HCT116 (cell line): ENCODE measurements at regions not wholly inside any gene's neighbourhood (a gene's known extent, or its start where the extent isn't known, plus 50 kb on each side); places are given as distances from the start of the nearest gene placed in this dataset.

Source experiments
- CBX3 ChIP-seq: IDR thresholded peaks from 2 replicates; pipeline ENCODE4 v1.6.1; 2012; ENCODE audit warnings: low read depth
- CTCF ChIP-seq, 3 experiments: fragments of 200-600 bp in 1 of 3; sonication (generic) in 1 of 3; IDR thresholded peaks in 2 of 3; conservative IDR thresholded peaks in 1 of 3; 2 replicates each; pipeline ENCODE4 v1.5.1; 2012 to 2017; ENCODE audit warnings: low read depth in 2 of 3, low read length in 2 of 3, antibody characterized with exemption in 1 of 3, borderline replicate concordance in 1 of 3, control low read depth in 1 of 3, mild to moderate bottlenecking in 1 of 3, mixed read lengths in 1 of 3, mixed run types in 1 of 3, moderate library complexity in 1 of 3; ENCODE audit not compliant: insufficient read depth in 1 of 3
- EGR1 ChIP-seq: IDR thresholded peaks from 2 replicates; pipeline ENCODE4 v1.6.1; 2012; ENCODE audit warnings: low read depth
- ELF1 ChIP-seq: IDR thresholded peaks from 2 replicates; pipeline ENCODE4 v1.6.1; 2012; ENCODE audit warnings: low read depth, borderline replicate concordance
- EZH2 ChIP-seq: fragments of 200-600 bp; sonication (generic); IDR thresholded peaks from 2 replicates; pipeline ENCODE4 v1.6.1; 2017; ENCODE audit warnings: antibody characterized with exemption, mixed run types
- EZH2phosphoT487 ChIP-seq: fragments of 200-600 bp; IDR thresholded peaks from 2 replicates; pipeline ENCODE4 v1.6.1; 2018; ENCODE audit warnings: antibody characterized with exemption, borderline replicate concordance
- POLR2A ChIP-seq: IDR thresholded peaks from 2 replicates; pipeline ENCODE4 v1.7.0; 2011; ENCODE audit warnings: borderline replicate concordance; ENCODE audit not compliant: insufficient read depth, insufficient read length; ENCODE audit errors: extremely low read depth
- POLR2AphosphoS5 ChIP-seq: IDR thresholded peaks from 2 replicates; pipeline ENCODE4 v1.6.1; 2011; ENCODE audit warnings: mild to moderate bottlenecking, low read depth, low read length, moderate library complexity
- RAD21 ChIP-seq: IDR thresholded peaks from 2 replicates; pipeline ENCODE4 v1.6.1; 2012; ENCODE audit warnings: low read depth, mild to moderate bottlenecking
- SIN3A ChIP-seq: IDR thresholded peaks from 2 replicates; pipeline ENCODE4 v1.6.1; 2012; ENCODE audit warnings: low read depth
- SP1 ChIP-seq: IDR thresholded peaks from 2 replicates; pipeline ENCODE4 v1.6.1; 2012; ENCODE audit warnings: low read depth
- YY1 ChIP-seq: IDR thresholded peaks from 2 replicates; pipeline ENCODE4 v1.6.1; 2011; ENCODE audit warnings: low read length, low read depth, moderate library complexity, mild to moderate bottlenecking; ENCODE audit not compliant: insufficient replicate concordance; ENCODE audit errors: extremely low read depth
- ZNF274 ChIP-seq: fragments of 200-500 bp; sonication (Bioruptor generic); IDR thresholded peaks from 2 replicates; pipeline ENCODE4 v1.6.1; 2014; ENCODE audit warnings: mild to moderate bottlenecking, low read depth, low read length, inconsistent platforms
- TF ChIP-seq, protein P1 (sequence below): IDR thresholded peaks from 2 replicates; pipeline ENCODE4 v1.6.1; 2012

GRCh38 chrX:149996515-149996914, 58.2 kb upstream of the EOLA2 start:
- no peak for TF ChIP-seq POLR2A
- no peak for TF ChIP-seq SP1
- TF ChIP-seq CBX3 = no peak
- no peak for TF ChIP-seq RAD21
- TF ChIP-seq POLR2AphosphoS5 = no peak
- TF ChIP-seq CTCF (IDR thresholded peaks at IDR 0.05 in 2 of 3, conservative IDR thresholded peaks at IDR 0.05 in 1 of 3; ENCODE audit: borderline replicate concordance in 1 of 3, insufficient read depth in 1 of 3, low read depth in 2 of 3, low read length in 2 of 3) = no peak
- TF ChIP-seq EZH2 = no peak
- no peak for TF ChIP-seq ELF1
- no peak for TF ChIP-seq EGR1
- TF ChIP-seq YY1 = no peak
- TF ChIP-seq SIN3A = no peak
- TF ChIP-seq EZH2phosphoT487 = no peak
- TF ChIP-seq, protein P1, sequence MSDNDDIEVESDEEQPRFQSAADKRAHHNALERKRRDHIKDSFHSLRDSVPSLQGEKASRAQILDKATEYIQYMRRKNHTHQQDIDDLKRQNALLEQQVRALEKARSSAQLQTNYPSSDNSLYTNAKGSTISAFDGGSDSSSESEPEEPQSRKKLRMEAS = no peak
- no peak for TF ChIP-seq ZNF274
